ENCODE measurements at regions not wholly inside any gene's neighbourhood (a gene's known extent, or its start where the extent isn't known, plus 50 kb on each side); places are given as distances from the start of the nearest gene placed in this dataset.

DNA sequence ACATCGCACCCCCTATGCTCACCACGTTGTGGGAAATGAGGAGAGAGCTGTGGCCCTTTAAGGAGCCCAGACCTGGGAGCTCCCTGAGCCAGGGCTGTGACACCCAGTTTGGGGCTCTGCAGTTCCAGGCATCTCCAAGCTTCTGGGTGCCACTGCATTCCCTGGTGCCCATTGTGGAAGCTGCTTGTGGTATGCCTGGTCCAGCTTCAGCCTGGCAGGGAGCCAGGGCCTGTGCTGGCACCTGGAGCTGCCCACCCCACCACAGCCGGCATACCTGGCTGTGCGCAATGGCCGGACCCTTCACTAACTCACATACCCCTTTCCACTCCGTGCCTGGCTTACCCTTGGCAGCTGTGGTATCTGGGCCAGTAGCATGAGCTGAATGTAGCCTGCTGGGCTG is 107.9 kb upstream of the OR4E1 start:
- TF ChIP-seq, protein P1, sequence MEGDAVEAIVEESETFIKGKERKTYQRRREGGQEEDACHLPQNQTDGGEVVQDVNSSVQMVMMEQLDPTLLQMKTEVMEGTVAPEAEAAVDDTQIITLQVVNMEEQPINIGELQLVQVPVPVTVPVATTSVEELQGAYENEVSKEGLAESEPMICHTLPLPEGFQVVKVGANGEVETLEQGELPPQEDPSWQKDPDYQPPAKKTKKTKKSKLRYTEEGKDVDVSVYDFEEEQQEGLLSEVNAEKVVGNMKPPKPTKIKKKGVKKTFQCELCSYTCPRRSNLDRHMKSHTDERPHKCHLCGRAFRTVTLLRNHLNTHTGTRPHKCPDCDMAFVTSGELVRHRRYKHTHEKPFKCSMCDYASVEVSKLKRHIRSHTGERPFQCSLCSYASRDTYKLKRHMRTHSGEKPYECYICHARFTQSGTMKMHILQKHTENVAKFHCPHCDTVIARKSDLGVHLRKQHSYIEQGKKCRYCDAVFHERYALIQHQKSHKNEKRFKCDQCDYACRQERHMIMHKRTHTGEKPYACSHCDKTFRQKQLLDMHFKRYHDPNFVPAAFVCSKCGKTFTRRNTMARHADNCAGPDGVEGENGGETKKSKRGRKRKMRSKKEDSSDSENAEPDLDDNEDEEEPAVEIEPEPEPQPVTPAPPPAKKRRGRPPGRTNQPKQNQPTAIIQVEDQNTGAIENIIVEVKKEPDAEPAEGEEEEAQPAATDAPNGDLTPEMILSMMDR (IDR thresholded peaks at IDR 0.05; ENCODE audit: low read depth, low read length) = no peak
- TF ChIP-seq EZH2phosphoT487 (IDR thresholded peaks at IDR 0.05; ENCODE audit: low read depth) = no peak

Measured in OCI-LY3 (cell line).